A549 (cell line): ENCODE measurements at regions not wholly inside any gene's neighbourhood (a gene's known extent, or its start where the extent isn't known, plus 50 kb on each side); places are given as distances from the start of the nearest gene placed in this dataset.

ENCODE experiments used
- CEBPB ChIP-seq, 2 experiments: fragments of >200 bp in 1 of 2; sonication (Bioruptor Twin) in 1 of 2; formaldehyde crosslinking in 1 of 2; IDR thresholded peaks; 2 replicates each; pipeline ENCODE4 v1.6.1; 2012 to 2016
- HDAC2 ChIP-seq: fragments of 200-600 bp; sonication (generic); IDR thresholded peaks from 2 replicates; pipeline ENCODE4 v1.6.1; 2016
- HOXA7 ChIP-seq: fragments of 250-450 bp; sonication (Bioruptor Pico); IDR thresholded peaks from 2 replicates; pipeline ENCODE4 v1.5.0; 2020; ENCODE audit warnings: mild to moderate bottlenecking, moderate library complexity
- MYC ChIP-seq: IDR thresholded peaks from 2 replicates; pipeline ENCODE4 v1.6.1; 2012; ENCODE audit warnings: mild to moderate bottlenecking, inconsistent platforms, low read length, improper control_type of control experiment, borderline replicate concordance
- RARB ChIP-seq: fragments of 250-450 bp; sonication (Bioruptor Pico); IDR thresholded peaks from 2 replicates; pipeline ENCODE4 v1.8.0; 2021; ENCODE audit warnings: mild to moderate bottlenecking, moderate library complexity
- TF ChIP-seq, protein P1 (sequence below): fragments of >200 bp; sonication (Bioruptor Twin); formaldehyde crosslinking; IDR thresholded peaks from 3 replicates; pipeline ENCODE4 v1.5.1; 2016
- TF ChIP-seq, protein P2 (sequence below): fragments of 200-600 bp; sonication (generic); IDR thresholded peaks from 2 replicates; pipeline ENCODE4 v1.6.1; 2016; ENCODE audit warnings: antibody characterized with exemption, mild to moderate bottlenecking, moderate library complexity
- TF ChIP-seq, protein P3 (sequence below): fragments of 450-650 bp; IDR thresholded peaks from 2 replicates; pipeline ENCODE4 v1.6.1; 2014; ENCODE audit warnings: antibody characterized with exemption
- TF ChIP-seq, protein P4 (sequence below): IDR thresholded peaks from 2 replicates; pipeline ENCODE4 v1.6.1; 2012

DNA sequence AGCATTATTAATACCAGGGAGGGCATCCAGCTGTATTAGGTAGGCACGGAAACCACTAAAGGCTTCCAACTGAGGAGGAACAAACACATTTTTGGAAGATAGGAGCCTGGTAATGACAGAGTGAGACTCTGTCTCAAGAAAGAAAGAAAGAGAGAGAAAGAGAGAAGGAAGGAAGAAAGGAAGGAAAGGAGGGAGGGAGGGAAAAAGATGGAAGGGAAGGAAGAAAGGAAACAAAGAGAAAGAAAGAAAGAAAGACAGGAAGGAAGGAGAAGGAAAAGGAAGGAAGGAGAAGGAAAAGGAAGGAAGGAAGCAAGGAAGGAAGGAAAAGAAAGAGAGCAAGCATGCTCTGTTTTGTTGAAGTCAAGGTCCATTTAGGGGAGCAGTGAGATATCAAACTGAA is 103.8 kb upstream of the RFX8 start:
- TF ChIP-seq RARB (CRISPR knock-in tag) (no peak), CEBPB (IDR thresholded peaks at IDR 0.05) (no peak), HDAC2 (no peak), MYC (no peak), HOXA7 (CRISPR knock-in tag) (no peak)
- TF ChIP-seq, protein P1, sequence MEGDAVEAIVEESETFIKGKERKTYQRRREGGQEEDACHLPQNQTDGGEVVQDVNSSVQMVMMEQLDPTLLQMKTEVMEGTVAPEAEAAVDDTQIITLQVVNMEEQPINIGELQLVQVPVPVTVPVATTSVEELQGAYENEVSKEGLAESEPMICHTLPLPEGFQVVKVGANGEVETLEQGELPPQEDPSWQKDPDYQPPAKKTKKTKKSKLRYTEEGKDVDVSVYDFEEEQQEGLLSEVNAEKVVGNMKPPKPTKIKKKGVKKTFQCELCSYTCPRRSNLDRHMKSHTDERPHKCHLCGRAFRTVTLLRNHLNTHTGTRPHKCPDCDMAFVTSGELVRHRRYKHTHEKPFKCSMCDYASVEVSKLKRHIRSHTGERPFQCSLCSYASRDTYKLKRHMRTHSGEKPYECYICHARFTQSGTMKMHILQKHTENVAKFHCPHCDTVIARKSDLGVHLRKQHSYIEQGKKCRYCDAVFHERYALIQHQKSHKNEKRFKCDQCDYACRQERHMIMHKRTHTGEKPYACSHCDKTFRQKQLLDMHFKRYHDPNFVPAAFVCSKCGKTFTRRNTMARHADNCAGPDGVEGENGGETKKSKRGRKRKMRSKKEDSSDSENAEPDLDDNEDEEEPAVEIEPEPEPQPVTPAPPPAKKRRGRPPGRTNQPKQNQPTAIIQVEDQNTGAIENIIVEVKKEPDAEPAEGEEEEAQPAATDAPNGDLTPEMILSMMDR = no peak
- TF ChIP-seq, protein P2, sequence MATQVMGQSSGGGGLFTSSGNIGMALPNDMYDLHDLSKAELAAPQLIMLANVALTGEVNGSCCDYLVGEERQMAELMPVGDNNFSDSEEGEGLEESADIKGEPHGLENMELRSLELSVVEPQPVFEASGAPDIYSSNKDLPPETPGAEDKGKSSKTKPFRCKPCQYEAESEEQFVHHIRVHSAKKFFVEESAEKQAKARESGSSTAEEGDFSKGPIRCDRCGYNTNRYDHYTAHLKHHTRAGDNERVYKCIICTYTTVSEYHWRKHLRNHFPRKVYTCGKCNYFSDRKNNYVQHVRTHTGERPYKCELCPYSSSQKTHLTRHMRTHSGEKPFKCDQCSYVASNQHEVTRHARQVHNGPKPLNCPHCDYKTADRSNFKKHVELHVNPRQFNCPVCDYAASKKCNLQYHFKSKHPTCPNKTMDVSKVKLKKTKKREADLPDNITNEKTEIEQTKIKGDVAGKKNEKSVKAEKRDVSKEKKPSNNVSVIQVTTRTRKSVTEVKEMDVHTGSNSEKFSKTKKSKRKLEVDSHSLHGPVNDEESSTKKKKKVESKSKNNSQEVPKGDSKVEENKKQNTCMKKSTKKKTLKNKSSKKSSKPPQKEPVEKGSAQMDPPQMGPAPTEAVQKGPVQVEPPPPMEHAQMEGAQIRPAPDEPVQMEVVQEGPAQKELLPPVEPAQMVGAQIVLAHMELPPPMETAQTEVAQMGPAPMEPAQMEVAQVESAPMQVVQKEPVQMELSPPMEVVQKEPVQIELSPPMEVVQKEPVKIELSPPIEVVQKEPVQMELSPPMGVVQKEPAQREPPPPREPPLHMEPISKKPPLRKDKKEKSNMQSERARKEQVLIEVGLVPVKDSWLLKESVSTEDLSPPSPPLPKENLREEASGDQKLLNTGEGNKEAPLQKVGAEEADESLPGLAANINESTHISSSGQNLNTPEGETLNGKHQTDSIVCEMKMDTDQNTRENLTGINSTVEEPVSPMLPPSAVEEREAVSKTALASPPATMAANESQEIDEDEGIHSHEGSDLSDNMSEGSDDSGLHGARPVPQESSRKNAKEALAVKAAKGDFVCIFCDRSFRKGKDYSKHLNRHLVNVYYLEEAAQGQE = no peak
- TF ChIP-seq, protein P3, sequence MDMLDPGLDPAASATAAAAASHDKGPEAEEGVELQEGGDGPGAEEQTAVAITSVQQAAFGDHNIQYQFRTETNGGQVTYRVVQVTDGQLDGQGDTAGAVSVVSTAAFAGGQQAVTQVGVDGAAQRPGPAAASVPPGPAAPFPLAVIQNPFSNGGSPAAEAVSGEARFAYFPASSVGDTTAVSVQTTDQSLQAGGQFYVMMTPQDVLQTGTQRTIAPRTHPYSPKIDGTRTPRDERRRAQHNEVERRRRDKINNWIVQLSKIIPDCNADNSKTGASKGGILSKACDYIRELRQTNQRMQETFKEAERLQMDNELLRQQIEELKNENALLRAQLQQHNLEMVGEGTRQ = no peak
- TF ChIP-seq, protein P4, sequence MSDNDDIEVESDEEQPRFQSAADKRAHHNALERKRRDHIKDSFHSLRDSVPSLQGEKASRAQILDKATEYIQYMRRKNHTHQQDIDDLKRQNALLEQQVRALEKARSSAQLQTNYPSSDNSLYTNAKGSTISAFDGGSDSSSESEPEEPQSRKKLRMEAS = no peak
